Spleen (tissue), 11 donors: ENCODE measurements at regions not wholly inside any gene's neighbourhood (a gene's known extent, or its start where the extent isn't known, plus 50 kb on each side); places are given as distances from the start of the nearest gene placed in this dataset.

Experiments
- DNase-seq: peaks from one replicate; pipeline ENCODE4 v3.0.0-alpha.2; 2020
- H3K27ac ChIP-seq, 8 donors: fragments of 200-600 bp; sonication (generic) in 7 of 8; 1 replicate in 4 of 8; 2 replicates in 4 of 8; pipeline versions ENCODE4 v1.5.0 to v1.8.0; 2016 to 2021; ENCODE audit warnings: inconsistent platforms in 4 of 8, mild to moderate bottlenecking in 4 of 8, moderate library complexity in 1 of 8
- H3K27me3 ChIP-seq, 7 donors: fragments of 200-600 bp; sonication (generic) in 6 of 7; replicated peaks in 1 of 7; 1 replicate in 4 of 7; 2 replicates in 3 of 7; pipeline versions ENCODE4 v1.5.0 to v1.8.0; 2016 to 2021; ENCODE audit warnings: inconsistent platforms in 3 of 7, mild to moderate bottlenecking in 1 of 7
- H3K36me3 ChIP-seq, 6 donors: fragments of 200-600 bp; sonication (generic) in 5 of 6; 1 replicate in 4 of 6; 2 replicates in 2 of 6; pipeline versions ENCODE4 v1.5.0 to v1.8.0; 2016 to 2021; ENCODE audit warnings: inconsistent platforms in 2 of 6
- H3K4me1 ChIP-seq, 6 donors: fragments of 200-600 bp; sonication (generic) in 5 of 6; 1 replicate in 3 of 6; 2 replicates in 3 of 6; pipeline versions ENCODE4 v1.5.0 to v1.8.0; 2016 to 2021; ENCODE audit warnings: inconsistent platforms in 3 of 6
- H3K4me3 ChIP-seq, 8 donors: fragments of 200-600 bp; sonication (generic) in 7 of 8; 1 replicate in 4 of 8; 2 replicates in 4 of 8; pipeline versions ENCODE4 v1.5.0 to v1.8.0; 2016 to 2021; ENCODE audit warnings: inconsistent platforms in 4 of 8, mild to moderate bottlenecking in 4 of 8, moderate library complexity in 2 of 8
- H3K9me3 ChIP-seq, 8 donors: fragments of 200-600 bp; sonication (generic) in 7 of 8; 1 replicate in 4 of 8; 2 replicates in 4 of 8; pipeline versions ENCODE4 v1.5.0 to v1.8.0; 2016 to 2021; ENCODE audit warnings: inconsistent platforms in 4 of 8
- CTCF ChIP-seq, 11 experiments: fragments of 200-600 bp in 7 of 11; fragments of 450-650 bp in 4 of 11; sonication (generic) in 4 of 11; IDR thresholded peaks in 8 of 11; conservative IDR thresholded peaks in 3 of 11; 1 replicate in 7 of 11; 2 replicates in 4 of 11; pipeline versions ENCODE4 v1.4.0 to v1.8.0; 2016 to 2021; ENCODE audit warnings: antibody characterized with exemption in 11 of 11, inconsistent platforms in 4 of 11, mild to moderate bottlenecking in 1 of 11
- POLR2A ChIP-seq, 3 donors: fragments of 450-650 bp; IDR thresholded peaks; one replicate each; pipeline ENCODE4 v1.5.1; 2017; ENCODE audit warnings: antibody characterized with exemption in 3 of 3, mild to moderate bottlenecking in 1 of 3
- POLR2AphosphoS5 ChIP-seq, 3 donors: sonication (generic); formaldehyde crosslinking; IDR thresholded peaks; one replicate each; pipeline ENCODE4 v1.5.1; 2017; ENCODE audit warnings: antibody characterized with exemption in 3 of 3
- WGBS, 5 donors: extraction: QIAGEN DNeasy Blood & Tissue Kit in 3 of 5; methylation state at CpG; one replicate each; pipeline versions ENCODE4 v1.1.5 to v1.1.7; 2013 to 2018; 5-methylcytosine and 5-hydroxymethylcytosine counted together
- intact Hi-C: fragments of 100-400 bp; cut with DNase I; formaldehyde crosslinking; loops from one replicate; pipeline ENCODE4 v1.15.0; 2023; ENCODE audit warnings: low total_unique reads
- donor health status: healthy with polysubstance abuse.
- donor health status: DM: no; HTN: no; CAD: no; lungs with moderate emphysema.
- donor health status: DM: no; HTN: no; CAD: no.
- donor health status: Bipolar disorder and iron deficiency.
- donor health status: healthy.
- donor health status: DM: no; HTN: no; CAD: no.
- donor health status: DM: yes; HTN: yes; CAD: no.

DNA sequence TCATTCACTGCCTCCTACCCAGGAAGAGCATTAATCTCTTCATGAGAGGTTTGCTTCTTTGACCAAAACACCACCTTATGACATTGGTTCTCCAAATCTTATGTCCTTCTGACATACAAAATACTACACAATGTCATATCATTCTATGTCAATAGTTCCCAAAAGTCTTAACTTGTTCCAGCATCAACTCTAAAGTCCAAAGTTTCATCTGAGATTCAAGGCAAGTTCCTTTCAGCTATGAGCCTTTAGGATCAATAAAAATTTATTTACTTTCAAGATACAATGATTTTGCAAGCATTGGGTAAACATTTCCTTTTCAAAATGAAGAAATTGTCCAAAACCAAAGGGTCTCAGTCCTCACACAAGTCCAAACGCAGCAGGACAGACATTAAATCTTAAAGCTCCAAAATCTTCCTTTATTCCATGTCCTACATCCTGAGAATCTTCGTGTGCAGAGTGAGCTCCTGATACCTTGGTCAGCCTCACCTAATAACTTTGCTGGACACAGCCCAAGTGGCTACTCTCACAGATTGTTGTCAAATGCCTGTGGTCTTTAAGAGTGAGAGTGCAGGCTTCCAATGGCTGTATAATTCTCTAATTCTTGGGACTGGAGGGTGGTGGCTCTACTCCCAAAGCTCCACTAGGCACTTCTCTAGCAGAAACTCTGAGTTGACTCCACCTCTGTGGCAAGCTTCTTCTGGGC lies 1668.2 kb downstream of the HACE1 start:
- 48 to 67% (median 57%) methylated on average over 2 of the region's 2 CpGs for WGBS, 5 donors
- no peaks in the 10 kb centered on the region for H3K36me3 ChIP-seq
- no peaks in the 10 kb centered on the region for H3K4me1 ChIP-seq
- no peak overlapping the region for H3K4me3 ChIP-seq
- H3K27ac ChIP-seq: no peak overlapping the region
- H3K27me3 ChIP-seq: no peaks in the 10 kb centered on the region
- no peak for DNase-seq
- H3K9me3 ChIP-seq: no peaks in the 10 kb centered on the region
- intact Hi-C loops: no loop called here
- TF ChIP-seq CTCF (IDR thresholded peaks at IDR 0.05 in 8 of 11, conservative IDR thresholded peaks at IDR 0.05 in 3 of 11): no peak
- no peak for TF ChIP-seq POLR2AphosphoS5 (IDR thresholded peaks at IDR 0.05)
- TF ChIP-seq POLR2A (IDR thresholded peaks at IDR 0.05): no peak

DNA sequence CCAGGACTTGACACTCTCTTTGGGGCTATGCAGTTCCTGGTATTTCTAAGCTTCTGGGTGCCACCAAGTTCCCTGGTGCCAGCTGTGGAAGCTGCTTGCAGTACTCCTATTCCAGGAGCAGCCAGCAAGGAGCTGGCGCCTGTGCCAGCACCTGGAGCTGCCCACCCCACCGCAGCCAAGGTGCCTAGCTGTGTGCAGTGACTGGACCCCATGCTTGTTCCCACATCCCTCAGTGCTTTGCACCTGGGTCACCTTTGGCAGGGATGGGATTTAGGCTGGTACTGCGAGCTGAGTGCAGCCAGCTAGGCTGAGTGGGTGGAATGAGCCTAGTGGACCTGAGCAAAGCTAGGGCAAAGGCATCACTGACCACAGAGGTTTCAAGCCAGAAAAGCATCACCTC lies 1674.9 kb downstream of the HACE1 start:
- Histone ChIP-seq H3K27me3 (no peaks in the 10 kb centered on the region), H3K36me3 (no peaks in the 10 kb centered on the region), H3K27ac (no peak overlapping the region), H3K4me1 (no peaks in the 10 kb centered on the region), H3K4me3 (no peak overlapping the region), H3K9me3 (peaks cover 0 to 5% (median 0%) of the 10 kb centered on the region in 8 donors)
- TF ChIP-seq POLR2AphosphoS5 (IDR thresholded peaks at IDR 0.05): no peak
- WGBS, 5 donors: 77 to 95% (median 82%) methylated on average over 3 of the region's 3 CpGs
- intact Hi-C loops: no loop called here
- no peak for DNase-seq

- WGBS, 5 donors: 60 to 85% (median 74%) methylated on average over 1 to 3 of the region's 3 CpGs
- Histone ChIP-seq H3K27me3 (no peaks in the 10 kb centered on the region), H3K4me1 (no peaks in the 10 kb centered on the region), H3K9me3 (peaks cover 0 to 5% (median 0%) of the 10 kb centered on the region in 8 donors), H3K4me3 (no peak overlapping the region), H3K27ac (no peak overlapping the region), H3K36me3 (no peaks in the 10 kb centered on the region)
- DNase-seq: no peak
- intact Hi-C loops: no loop called here
- TF ChIP-seq POLR2A (IDR thresholded peaks at IDR 0.05): no peak
- no peak for TF ChIP-seq CTCF (IDR thresholded peaks at IDR 0.05 in 8 of 11, conservative IDR thresholded peaks at IDR 0.05 in 3 of 11)
- TF ChIP-seq POLR2AphosphoS5 (IDR thresholded peaks at IDR 0.05): no peak
Measured at GRCh38 chr6:103183831-103184411, 1675.8 kb downstream of the HACE1 start.

GRCh38 chr6:103178193-103178592 lies 1681.5 kb downstream of the HACE1 start:
- DNase-seq: no peak

More at GRCh38 chr6:103178193-103178592, 1681.5 kb downstream of the HACE1 start:
- intact Hi-C loops: no loop called here
- H3K27ac ChIP-seq: no peak overlapping the region
- H3K4me3 ChIP-seq: no peak overlapping the region
- peaks cover 0 to 5% (median 0%) of the 10 kb centered on the region in 8 donors for H3K9me3 ChIP-seq
- WGBS, 5 donors: 60 to 82% (median 77%) methylated on average over 1 of the region's 1 CpG
- no peaks in the 10 kb centered on the region for H3K4me1 ChIP-seq
- no peaks in the 10 kb centered on the region for H3K36me3 ChIP-seq
- no peak for TF ChIP-seq POLR2A (IDR thresholded peaks at IDR 0.05)
- no peak for TF ChIP-seq CTCF (IDR thresholded peaks at IDR 0.05 in 8 of 11, conservative IDR thresholded peaks at IDR 0.05 in 3 of 11)
- TF ChIP-seq POLR2AphosphoS5 (IDR thresholded peaks at IDR 0.05): no peak
- no peaks in the 10 kb centered on the region for H3K27me3 ChIP-seq
